ENCODE measurements at regions not wholly inside any gene's neighbourhood (a gene's known extent, or its start where the extent isn't known, plus 50 kb on each side); places are given as distances from the start of the nearest gene placed in this dataset.
"Not testable (repeated sequence)": the region's sequence is repeated elsewhere in the genome, so short reads cannot be mapped to it uniquely, and the experiment has no call there.

DNA sequence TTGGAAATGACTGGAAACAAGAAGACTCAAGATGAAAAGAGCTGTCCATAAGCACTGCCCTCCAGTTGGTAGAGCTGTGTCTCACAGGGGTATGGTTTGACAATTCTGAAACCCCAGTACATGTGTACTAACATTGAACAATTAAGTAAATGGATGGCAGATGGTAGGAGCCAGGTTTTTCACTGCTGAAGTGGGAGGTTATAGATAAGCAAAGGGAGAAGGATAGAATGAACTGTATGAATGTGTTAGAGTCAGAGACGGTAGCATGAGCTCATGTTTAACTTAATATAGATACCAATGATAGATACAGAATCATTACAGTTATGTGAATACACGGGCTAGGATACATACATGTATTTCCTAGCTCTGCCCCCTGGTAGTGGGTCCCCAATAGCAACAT, 95.0 kb upstream of the SIRPA start:
- Histone ChIP-seq H3K27ac (ENCODE audit: low read length) (no peak overlapping the region), H3K9ac (ENCODE audit: low read length) (no peak overlapping the region), H3K4me3 (ENCODE audit: low read length) (no peak overlapping the region), H3K36me3 (ENCODE audit: control insufficient read depth, low read depth, low read length) (no peaks in the 10 kb centered on the region), H3K9me3 (ENCODE audit: control insufficient read depth, low read depth, low read length) (no peaks in the 10 kb centered on the region), H3K4me1 (ENCODE audit: control insufficient read depth, low read depth, low read length) (peaks cover 11% of the 10 kb centered on the region), H3K27me3 (ENCODE audit: control insufficient read depth, insufficient read depth, low read length) (peaks cover 26% of the 10 kb centered on the region)

DNA sequence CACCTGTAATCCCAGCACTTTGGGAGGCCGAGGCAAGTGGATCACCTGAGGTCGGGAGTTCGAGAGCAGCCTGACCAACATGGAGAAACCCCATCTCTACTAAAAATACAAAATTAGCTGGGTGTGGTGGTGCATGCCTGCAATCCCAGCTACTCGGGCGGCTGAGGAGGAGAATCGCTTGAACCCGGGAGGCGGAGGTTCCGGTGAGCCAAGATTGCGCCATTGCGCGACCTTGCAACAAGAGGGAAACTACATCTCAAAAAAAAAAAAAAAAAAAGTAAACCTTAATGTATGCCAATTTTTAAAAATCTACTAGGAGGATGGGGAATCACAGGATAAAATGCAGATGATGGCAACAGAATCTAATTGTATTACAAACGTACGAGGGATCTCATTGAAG, 95.5 kb upstream of the SIRPA start:
- H3K27ac ChIP-seq (ENCODE audit: low read length); H3K9ac ChIP-seq (ENCODE audit: low read length); H3K36me3 ChIP-seq (ENCODE audit: control insufficient read depth, low read depth, low read length); H3K9me3 ChIP-seq (ENCODE audit: control insufficient read depth, low read depth, low read length); H3K4me3 ChIP-seq (ENCODE audit: low read length): not testable (repeated sequence)
- peaks cover 23% of the 10 kb centered on the region for H3K27me3 ChIP-seq (ENCODE audit: control insufficient read depth, insufficient read depth, low read length)
- H3K4me1 ChIP-seq (ENCODE audit: control insufficient read depth, low read depth, low read length): peaks cover 11% of the 10 kb centered on the region

DNA sequence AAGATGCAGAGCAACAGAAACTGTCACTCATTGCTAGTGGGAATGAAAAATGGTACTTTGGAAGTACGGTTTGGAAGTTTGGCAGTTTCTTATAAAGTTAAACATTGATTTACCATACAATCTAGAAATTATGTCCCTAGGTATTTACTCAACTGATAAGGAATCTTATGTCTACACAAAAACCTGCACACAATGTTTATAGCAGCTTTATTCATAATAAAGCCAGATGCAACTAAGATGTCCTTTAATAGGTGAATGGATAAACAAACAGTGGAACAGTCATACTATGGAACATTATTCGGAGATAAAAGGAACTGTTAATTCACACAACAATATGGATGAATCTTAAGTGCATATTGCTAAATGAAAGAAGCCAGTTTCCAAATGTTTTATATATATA, 96.2 kb upstream of the SIRPA start:
- Histone ChIP-seq H3K27ac (ENCODE audit: low read length) (no peak overlapping the region), H3K27me3 (ENCODE audit: control insufficient read depth, insufficient read depth, low read length) (peaks cover 15% of the 10 kb centered on the region), H3K9ac (ENCODE audit: low read length) (no peak overlapping the region), H3K36me3 (ENCODE audit: control insufficient read depth, low read depth, low read length) (no peaks in the 10 kb centered on the region), H3K4me3 (ENCODE audit: low read length) (no peak overlapping the region), H3K4me1 (ENCODE audit: control insufficient read depth, low read depth, low read length) (peaks cover 7% of the 10 kb centered on the region), H3K9me3 (ENCODE audit: control insufficient read depth, low read depth, low read length) (no peaks in the 10 kb centered on the region)

DNA sequence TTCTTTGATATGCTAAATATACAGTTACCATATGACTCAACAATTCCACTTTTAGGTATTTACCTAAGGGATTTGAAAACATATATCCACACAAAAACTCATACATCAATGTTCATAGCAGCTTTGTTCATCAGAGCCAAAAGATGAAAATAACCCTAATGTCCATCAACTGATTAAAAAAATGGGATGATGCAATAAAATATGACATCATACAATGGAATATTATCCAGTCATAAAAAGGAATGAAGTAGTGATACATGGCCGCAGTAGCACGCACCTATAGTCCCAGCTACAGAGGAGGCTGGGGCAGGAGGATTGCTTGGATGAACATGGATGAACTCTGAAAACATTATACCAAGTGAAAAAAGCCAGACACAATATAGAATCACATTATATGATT, 101.4 kb upstream of the SIRPA start:
- H3K36me3 ChIP-seq (ENCODE audit: control insufficient read depth, low read depth, low read length): no peaks in the 10 kb centered on the region
- H3K4me1 ChIP-seq (ENCODE audit: control insufficient read depth, low read depth, low read length): no peaks in the 10 kb centered on the region
- H3K27me3 ChIP-seq (ENCODE audit: control insufficient read depth, insufficient read depth, low read length): peaks cover 5% of the 10 kb centered on the region

DNA sequence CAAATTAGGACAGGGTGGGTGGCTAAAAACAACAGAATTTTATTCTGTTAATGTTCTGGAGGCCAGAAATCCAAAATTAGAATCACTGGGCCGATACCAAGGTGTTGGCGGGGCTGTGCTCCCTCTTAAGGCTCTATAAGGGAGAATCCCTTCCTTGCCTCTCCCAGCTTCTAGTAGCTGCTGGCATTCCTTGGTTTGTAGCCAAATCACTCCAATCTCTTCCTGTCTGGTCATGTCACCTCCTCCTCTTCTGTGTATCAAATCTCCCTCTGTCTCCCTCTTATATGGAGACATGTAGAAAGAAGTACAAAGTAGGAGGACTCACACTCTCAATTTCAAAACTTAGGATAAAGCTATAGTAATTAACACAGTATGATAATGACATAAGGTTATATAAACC, 102.9 kb upstream of the SIRPA start:
- no peaks in the 10 kb centered on the region for H3K4me1 ChIP-seq (ENCODE audit: control insufficient read depth, low read depth, low read length)
- no peaks in the 10 kb centered on the region for H3K9me3 ChIP-seq (ENCODE audit: control insufficient read depth, low read depth, low read length)
- H3K36me3 ChIP-seq (ENCODE audit: control insufficient read depth, low read depth, low read length): no peaks in the 10 kb centered on the region
- H3K27ac ChIP-seq (ENCODE audit: low read length): no peak overlapping the region
- H3K27me3 ChIP-seq (ENCODE audit: control insufficient read depth, insufficient read depth, low read length): peaks cover 15% of the 10 kb centered on the region
- H3K4me3 ChIP-seq (ENCODE audit: low read length): no peak overlapping the region
- H3K9ac ChIP-seq (ENCODE audit: low read length): no peak overlapping the region

More for the DNA sequence above, 101.4 kb upstream of the SIRPA start:
- Histone ChIP-seq H3K9ac (ENCODE audit: low read length) (no peak overlapping the region), H3K27ac (ENCODE audit: low read length) (no peak overlapping the region), H3K4me3 (ENCODE audit: low read length) (no peak overlapping the region), H3K9me3 (ENCODE audit: control insufficient read depth, low read depth, low read length) (no peaks in the 10 kb centered on the region)

DNA sequence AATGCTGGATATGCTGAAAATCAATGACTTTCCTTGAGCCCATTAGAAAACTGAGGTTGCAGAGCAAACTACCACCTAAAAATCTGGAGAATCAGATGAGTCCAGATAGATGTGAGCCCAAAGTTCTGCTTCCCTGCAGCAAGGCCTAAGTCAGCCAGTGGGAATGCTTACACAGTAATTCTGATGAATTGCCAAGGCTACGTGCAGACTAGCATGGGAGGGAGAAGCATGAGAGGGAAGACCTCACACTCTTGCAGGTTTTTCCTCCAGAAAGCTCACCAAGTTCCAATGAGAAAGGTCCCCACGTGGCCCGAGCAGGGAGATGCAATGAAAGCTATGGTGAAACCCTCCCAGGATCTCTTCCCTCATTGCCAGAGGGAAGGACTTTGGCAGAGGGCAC, 104.8 kb upstream of the SIRPA start:
- H3K27me3 ChIP-seq (ENCODE audit: control insufficient read depth, insufficient read depth, low read length): peaks cover 15% of the 10 kb centered on the region
- H3K27ac ChIP-seq (ENCODE audit: low read length): no peak overlapping the region
- no peak overlapping the region for H3K4me3 ChIP-seq (ENCODE audit: low read length)
- no peaks in the 10 kb centered on the region for H3K4me1 ChIP-seq (ENCODE audit: control insufficient read depth, low read depth, low read length)
- no peaks in the 10 kb centered on the region for H3K36me3 ChIP-seq (ENCODE audit: control insufficient read depth, low read depth, low read length)
- H3K9ac ChIP-seq (ENCODE audit: low read length): no peak overlapping the region
- H3K9me3 ChIP-seq (ENCODE audit: control insufficient read depth, low read depth, low read length): no peaks in the 10 kb centered on the region

DNA sequence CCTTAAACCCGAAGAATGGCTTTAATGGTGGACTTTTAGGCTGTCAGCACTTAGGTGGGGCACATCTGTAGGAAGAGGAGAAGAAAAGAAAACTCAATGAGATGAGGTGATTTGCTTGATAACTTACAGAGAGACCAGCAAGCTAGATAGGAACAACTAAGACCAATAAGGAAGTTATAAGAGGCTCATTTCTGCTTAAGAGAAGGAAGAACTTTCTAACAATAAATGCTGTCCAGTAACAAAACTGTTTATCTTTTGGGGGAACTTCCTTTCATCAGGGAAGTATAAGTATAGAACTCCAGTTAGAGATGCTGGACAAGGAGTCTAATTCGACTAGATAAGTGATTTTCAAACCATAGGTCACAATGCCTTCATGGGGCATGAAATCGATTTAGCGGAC, 107.2 kb upstream of the SIRPA start:
- Histone ChIP-seq H3K9me3 (ENCODE audit: control insufficient read depth, low read depth, low read length) (no peaks in the 10 kb centered on the region), H3K4me1 (ENCODE audit: control insufficient read depth, low read depth, low read length) (no peaks in the 10 kb centered on the region), H3K9ac (ENCODE audit: low read length) (no peak overlapping the region), H3K27me3 (ENCODE audit: control insufficient read depth, insufficient read depth, low read length) (peaks cover 15% of the 10 kb centered on the region), H3K36me3 (ENCODE audit: control insufficient read depth, low read depth, low read length) (no peaks in the 10 kb centered on the region), H3K4me3 (ENCODE audit: low read length) (no peak overlapping the region), H3K27ac (ENCODE audit: low read length) (no peak overlapping the region)

DNA sequence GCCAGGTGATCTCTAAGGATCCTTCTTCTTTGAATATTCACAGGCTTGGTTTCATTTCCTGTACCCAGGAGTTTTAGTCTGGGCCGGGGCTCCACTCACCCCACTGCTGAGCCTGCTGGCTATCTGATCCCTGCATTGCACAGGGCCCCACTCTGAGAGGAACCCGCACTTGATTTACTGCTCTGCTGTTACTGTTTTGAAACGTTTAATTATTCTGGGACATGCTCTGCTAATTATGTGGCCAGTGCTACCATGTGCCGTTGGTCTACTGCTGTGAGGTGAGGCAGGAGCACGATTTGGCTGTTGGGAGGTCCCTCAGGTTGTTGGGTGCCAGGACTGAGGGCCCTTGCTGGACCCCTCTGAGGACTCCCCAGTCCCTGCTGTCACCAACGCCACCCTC, 108.7 kb upstream of the SIRPA start:
- no peaks in the 10 kb centered on the region for H3K4me1 ChIP-seq (ENCODE audit: control insufficient read depth, low read depth, low read length)
- H3K27ac ChIP-seq (ENCODE audit: low read length): no peak overlapping the region
- H3K9ac ChIP-seq (ENCODE audit: low read length): no peak overlapping the region
- H3K36me3 ChIP-seq (ENCODE audit: control insufficient read depth, low read depth, low read length): no peaks in the 10 kb centered on the region
- H3K4me3 ChIP-seq (ENCODE audit: low read length): no peak overlapping the region
- peaks cover 15% of the 10 kb centered on the region for H3K27me3 ChIP-seq (ENCODE audit: control insufficient read depth, insufficient read depth, low read length)
- no peaks in the 10 kb centered on the region for H3K9me3 ChIP-seq (ENCODE audit: control insufficient read depth, low read depth, low read length)

DNA sequence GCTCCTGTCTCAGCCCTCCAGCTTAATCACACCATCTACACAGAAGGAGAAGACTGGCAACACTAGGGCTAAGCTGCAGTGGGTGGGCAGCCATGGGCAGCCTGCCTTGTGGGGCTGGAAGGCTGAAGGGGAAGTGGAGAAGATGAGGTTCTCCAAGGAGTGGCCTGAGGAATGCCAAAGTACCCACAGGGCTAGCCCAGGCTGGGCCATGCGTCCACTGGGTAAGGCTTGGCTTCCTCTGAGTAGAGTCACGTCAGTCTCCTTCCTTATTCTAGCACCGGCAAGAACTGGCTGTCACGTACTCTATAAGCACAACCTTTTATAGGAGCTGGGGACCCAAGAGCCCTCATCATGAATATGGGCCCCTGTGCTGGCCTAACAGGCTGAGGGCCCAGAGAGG, 110.6 kb upstream of the SIRPA start:
- peaks cover 14% of the 10 kb centered on the region for H3K27me3 ChIP-seq (ENCODE audit: control insufficient read depth, insufficient read depth, low read length)
- no peaks in the 10 kb centered on the region for H3K36me3 ChIP-seq (ENCODE audit: control insufficient read depth, low read depth, low read length)
- H3K4me3 ChIP-seq (ENCODE audit: low read length): no peak overlapping the region
- no peak overlapping the region for H3K9ac ChIP-seq (ENCODE audit: low read length)
- no peaks in the 10 kb centered on the region for H3K9me3 ChIP-seq (ENCODE audit: control insufficient read depth, low read depth, low read length)
- no peak overlapping the region for H3K27ac ChIP-seq (ENCODE audit: low read length)
- H3K4me1 ChIP-seq (ENCODE audit: control insufficient read depth, low read depth, low read length): no peaks in the 10 kb centered on the region

DNA sequence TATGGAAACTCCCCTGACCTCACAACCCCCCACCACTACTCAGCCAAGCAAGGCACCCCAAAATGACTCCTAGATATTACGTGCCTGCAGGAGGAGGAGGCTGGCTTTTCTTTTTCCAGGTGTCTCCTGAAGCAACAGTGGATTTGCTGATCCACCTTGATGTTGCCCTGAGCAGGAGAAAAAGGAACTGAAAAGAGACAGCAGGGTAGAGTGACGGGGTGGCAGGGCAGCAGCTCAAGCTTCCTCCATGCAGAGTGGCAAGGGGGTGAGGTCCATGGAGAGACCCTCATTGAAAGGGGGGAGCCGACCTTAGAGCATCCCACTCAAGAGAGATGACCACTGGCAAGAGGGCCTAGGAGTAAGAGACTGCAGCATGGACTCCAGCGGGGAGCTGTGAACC, 112.0 kb upstream of the SIRPA start:
- Histone ChIP-seq H3K4me3 (ENCODE audit: low read length) (no peak overlapping the region), H3K9ac (ENCODE audit: low read length) (no peak overlapping the region), H3K9me3 (ENCODE audit: control insufficient read depth, low read depth, low read length) (no peaks in the 10 kb centered on the region), H3K27ac (ENCODE audit: low read length) (no peak overlapping the region), H3K27me3 (ENCODE audit: control insufficient read depth, insufficient read depth, low read length) (peaks cover 8% of the 10 kb centered on the region), H3K4me1 (ENCODE audit: control insufficient read depth, low read depth, low read length) (no peaks in the 10 kb centered on the region), H3K36me3 (ENCODE audit: control insufficient read depth, low read depth, low read length) (no peaks in the 10 kb centered on the region)

DNA sequence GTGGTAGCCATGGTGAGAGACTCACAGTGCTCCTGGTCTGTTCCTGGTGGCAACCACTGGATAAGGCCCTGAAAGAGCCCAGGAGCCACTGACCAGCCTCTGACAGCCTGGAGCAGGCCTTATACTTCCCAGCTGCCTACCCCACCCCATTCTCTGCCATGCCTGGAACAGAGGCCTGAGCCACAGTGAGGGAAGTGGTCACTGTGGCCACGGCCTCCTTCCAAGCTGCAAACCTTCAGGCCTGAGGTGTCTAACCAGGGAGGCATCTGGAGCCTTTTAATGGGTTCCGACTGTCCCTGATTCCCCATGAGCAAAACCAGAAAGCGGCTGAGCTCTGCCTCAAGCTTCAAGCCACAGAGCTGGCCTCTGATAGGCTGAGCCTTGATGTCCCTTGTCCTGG, 113.0 kb upstream of the SIRPA start:
- H3K9ac ChIP-seq (ENCODE audit: low read length): no peak overlapping the region

DNA sequence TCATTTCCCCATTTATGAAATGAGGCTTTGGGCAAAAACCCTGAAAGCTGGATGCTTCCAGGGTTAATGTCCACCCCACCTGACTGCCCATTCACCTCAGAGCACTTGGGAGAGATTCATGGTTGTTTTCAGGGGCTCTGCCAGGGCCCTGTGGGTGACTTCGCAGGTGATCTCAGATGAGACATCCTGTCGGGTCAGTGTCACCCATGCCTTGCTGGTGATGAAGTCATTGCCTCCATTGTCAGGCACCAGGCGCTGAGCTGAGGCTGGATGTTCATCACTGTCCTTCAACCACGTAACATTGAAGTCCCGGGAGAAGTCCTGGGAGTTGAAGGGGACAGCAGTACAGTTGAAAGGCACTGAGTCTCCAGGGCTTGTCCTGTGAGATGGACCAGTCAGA, 115.6 kb upstream of the SIRPA start:
- Histone ChIP-seq H3K4me3 (ENCODE audit: low read length) (no peak overlapping the region), H3K4me1 (ENCODE audit: control insufficient read depth, low read depth, low read length) (peaks cover 12% of the 10 kb centered on the region), H3K9ac (ENCODE audit: low read length) (no peak overlapping the region), H3K9me3 (ENCODE audit: control insufficient read depth, low read depth, low read length) (no peaks in the 10 kb centered on the region), H3K27ac (ENCODE audit: low read length) (no peak overlapping the region), H3K27me3 (ENCODE audit: control insufficient read depth, insufficient read depth, low read length) (no peaks in the 10 kb centered on the region), H3K36me3 (ENCODE audit: control insufficient read depth, low read depth, low read length) (no peaks in the 10 kb centered on the region)

More for the DNA sequence above, 113.0 kb upstream of the SIRPA start:
- Histone ChIP-seq H3K4me3 (ENCODE audit: low read length) (no peak overlapping the region), H3K27me3 (ENCODE audit: control insufficient read depth, insufficient read depth, low read length) (no peaks in the 10 kb centered on the region), H3K4me1 (ENCODE audit: control insufficient read depth, low read depth, low read length) (peaks cover 3% of the 10 kb centered on the region), H3K27ac (ENCODE audit: low read length) (no peak overlapping the region), H3K9me3 (ENCODE audit: control insufficient read depth, low read depth, low read length) (no peaks in the 10 kb centered on the region), H3K36me3 (ENCODE audit: control insufficient read depth, low read depth, low read length) (no peaks in the 10 kb centered on the region)

Measured in iPS-18a (cell line).